HG03442 (cell line): ENCODE measurements at regions not wholly inside any gene's neighbourhood (a gene's known extent, or its start where the extent isn't known, plus 50 kb on each side); places are given as distances from the start of the nearest gene placed in this dataset.

Experiments
- ATAC-seq: cut with Tn5 transposase; IDR thresholded peaks from one replicate; pipeline ENCODE4 v1.9.1; 2021; ENCODE audit warnings: mild to moderate bottlenecking, moderate library complexity; ENCODE audit not compliant: unreplicated experiment

DNA sequence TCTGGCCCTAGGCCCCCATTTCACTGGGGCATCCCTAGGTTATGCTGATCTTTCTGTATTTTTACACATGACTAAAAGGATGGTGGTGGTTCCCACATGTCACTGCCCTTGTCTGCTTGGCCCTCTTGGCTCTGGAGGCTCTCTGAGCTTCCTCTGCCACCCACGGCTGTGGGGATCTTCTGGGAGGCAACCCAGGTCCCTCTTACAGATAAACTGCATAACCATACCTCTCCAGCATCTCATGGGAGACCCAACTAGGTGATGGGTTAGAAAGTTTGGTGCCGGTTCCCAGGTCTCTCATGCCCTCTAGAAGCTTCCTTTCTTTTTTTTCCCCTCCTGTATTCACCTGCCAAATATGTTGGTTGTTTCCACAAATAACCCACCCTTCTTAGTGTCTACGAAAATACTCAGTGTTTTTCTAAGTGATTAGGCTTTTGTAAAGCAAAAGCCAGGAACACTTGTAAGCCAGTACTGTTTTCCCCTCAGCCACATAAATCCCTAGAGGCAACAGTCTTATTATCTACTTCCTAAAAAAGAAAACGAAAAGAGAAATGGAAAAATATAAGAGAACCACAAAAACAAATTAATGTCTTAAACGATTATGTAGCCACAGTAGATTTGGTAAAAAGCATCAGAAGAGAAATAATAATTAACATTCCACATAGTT lies 71.7 kb upstream of the SMLR1 start:
- no peak for ATAC-seq

DNA sequence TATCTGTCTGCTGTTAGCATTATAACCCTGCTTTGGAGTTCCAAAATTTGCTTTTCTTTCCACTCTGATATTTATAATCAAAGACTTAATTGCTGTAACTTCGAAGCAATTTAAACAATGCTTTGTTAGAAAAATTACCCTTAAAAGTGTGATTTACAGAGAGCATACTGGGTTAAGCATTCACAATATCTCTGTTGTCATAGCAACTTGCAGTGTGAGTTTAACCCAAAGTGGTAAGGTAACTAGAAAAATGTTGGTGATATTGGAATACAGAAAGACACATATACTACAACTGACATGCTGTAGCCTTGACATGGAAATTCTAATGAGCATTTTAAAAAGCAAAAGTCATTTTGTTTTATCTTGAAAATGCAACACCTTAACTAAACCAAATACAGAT lies 70.4 kb upstream of the SMLR1 start:
- no peak for ATAC-seq

DNA sequence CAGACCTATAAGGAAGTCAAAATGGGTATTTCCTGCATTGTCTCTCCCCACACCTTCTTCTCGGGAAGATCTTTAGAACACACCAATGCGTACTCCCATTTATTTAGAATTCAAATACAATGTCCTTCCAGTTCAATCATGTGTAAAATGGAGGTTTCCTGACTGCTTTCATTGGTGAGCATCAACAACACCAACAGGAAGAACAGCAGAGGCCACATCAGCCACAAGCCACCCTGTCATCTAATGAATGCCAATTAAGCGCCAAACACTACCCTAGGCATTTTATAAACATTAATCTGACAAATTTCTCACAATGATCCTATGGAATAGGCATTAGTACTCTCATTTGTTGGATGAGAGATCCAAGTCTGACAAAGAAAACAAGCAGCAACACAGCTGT lies 68.4 kb upstream of the SMLR1 start:
- no peak for ATAC-seq

DNA sequence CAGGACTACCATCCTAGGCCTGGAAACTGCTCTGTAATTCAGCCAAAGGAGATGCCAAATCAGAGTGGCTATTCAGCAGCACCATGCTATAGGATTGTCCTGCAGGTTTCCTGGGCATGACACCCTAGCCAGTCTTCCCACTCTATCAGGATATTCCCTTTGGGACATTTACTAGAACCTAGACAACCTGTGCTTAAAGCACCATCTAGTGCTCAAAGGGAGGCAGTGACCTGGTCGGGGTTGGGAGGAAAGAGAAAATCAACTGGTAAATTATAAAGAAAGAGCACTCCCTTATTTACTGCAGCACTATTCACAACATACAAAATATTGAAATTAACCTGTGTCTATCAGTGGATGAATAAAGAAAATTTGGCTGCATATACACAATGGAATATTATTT lies 67.2 kb upstream of the SMLR1 start:
- ATAC-seq: no peak

DNA sequence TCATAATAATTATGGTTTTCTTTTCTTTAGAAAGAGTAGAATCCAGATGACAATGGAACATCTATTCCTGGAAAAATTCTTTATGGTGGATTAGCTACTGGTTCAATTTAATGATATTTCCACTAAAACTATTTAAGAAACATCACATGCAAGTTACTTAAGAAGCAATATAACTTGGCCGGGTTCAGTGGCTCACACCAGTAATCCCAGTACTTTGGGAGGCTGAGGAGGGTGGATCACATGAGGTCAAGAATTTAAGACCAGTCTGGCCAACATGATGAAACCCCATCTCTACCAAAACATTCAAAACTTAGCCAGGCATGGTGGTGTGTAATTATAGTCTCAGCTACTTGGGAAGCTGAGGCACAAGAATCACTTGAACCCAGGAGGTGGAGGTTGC lies 65.9 kb upstream of the SMLR1 start:
- no peak for ATAC-seq

DNA sequence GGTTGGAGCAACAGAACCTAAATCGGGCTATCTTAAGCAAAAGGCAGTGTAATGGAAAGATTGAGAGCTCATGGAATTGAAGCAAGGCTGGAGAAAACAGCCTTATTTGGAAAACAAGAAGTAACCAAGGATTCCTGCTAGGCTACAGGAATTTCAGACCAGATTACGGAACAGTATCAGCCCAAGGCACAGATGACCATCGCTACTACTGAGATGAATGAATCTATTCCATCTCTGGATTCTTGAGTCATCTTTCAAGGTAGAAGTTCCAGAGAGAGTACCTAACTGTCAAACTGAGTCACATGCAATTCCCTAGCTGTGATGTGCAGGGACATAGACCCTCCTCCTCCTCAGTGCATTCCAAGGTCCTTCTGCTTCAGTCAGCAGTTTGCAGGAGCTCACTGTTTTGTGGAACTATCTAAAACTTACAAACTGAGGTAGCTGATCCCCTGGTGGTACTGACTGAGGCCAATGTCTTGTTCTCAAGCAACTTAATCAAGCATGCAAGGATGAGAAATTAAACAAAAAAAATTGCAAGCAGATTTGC lies 62.0 kb upstream of the SMLR1 start:
- no peak for ATAC-seq

DNA sequence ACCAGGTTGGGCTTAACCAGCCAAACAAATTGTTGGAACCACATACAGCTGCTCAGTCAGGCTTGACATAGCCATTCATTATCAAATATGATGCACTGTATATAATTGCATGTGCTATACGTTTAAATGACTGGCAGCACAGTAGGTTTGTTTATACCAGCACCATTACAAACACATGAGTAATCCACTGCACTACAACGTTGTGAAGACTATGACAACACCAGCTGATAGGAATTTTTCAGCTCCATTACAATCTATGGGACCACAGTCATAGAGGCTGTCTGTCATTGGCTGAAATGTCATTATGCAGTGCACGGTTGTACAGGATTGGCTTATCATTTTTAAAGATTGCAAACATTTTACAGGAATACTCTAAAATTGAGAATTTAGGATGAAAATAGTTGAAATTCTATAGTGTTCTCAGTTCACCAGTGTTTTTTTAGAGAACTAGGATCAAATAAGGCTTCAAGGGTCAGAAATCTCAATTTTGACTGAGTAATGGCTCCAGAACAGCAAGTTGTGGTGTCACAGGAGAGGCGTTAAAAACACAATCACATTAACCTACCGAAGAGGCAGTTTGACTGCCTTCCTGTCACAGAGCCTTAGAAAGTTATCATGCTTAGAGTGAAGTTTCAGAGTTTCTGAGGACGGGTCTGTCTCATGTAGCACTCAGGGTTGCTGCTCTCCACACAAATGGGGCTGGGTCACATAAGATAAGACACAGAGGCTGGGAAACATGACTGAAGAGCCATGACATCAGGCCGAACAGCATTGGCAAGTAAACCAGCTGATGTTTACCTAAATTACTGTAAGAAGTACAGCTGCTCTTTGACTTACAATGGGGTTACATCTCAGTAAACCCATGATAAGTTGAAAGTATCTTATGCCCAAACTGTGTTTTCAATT lies 60.7 kb upstream of the SMLR1 start:
- no peak for ATAC-seq

DNA sequence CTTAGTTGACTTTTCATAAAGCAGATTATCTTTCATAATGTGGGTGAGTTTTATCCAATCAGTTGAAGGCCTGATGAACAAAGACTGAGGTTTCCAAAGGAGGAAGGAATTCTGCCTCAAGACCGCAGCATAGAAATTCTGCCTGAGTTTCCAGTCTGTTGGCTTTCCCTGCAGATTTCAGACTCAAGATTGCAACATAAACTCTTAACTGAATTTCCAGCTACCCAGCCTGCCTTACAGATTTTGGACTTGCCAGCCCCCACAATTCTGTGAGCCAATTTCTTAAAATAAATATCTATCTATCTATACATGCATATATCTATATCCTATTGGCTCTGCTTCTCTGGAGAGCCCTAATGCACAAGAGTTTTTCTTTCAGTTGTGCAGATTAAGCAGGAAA lies 57.3 kb upstream of the SMLR1 start:
- no peak for ATAC-seq

DNA sequence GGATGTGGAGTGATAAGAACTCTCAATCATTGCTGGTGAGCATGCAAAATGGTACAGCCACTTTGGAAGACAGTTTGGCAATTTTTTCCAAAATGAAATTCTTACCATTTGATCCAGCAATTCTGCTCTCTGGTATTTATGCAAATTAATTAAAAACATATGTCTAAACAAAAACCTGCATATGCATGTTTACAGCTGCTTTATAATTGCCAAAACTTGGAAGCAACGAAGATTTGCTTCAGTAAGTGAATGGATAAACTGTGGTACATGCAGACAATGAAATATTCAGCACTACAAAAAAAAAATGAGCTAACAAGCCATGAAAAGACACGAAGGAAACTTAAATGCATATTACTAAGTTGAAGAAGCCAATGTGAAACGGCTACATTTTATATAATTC lies 55.5 kb upstream of the SMLR1 start:
- ATAC-seq: no peak

DNA sequence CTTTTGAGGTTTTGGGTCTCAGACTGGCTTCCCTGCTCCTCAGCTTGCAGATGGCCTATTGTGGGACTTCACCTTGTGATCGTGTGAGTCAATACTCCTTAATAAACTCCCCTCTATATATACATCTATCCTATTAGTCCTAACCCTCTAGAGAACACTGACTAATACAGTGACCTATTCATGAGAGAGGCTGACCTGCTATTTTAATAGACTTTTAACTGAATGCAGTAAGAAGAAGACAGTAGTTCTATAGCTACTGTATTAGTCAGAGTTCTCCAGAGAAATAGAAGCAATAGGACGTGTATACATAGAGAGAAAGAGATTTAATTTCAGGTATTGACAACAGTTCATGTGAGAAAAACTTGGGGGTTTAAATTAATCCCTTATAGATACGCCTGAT lies 53.3 kb upstream of the SMLR1 start:
- ATAC-seq: no peak

DNA sequence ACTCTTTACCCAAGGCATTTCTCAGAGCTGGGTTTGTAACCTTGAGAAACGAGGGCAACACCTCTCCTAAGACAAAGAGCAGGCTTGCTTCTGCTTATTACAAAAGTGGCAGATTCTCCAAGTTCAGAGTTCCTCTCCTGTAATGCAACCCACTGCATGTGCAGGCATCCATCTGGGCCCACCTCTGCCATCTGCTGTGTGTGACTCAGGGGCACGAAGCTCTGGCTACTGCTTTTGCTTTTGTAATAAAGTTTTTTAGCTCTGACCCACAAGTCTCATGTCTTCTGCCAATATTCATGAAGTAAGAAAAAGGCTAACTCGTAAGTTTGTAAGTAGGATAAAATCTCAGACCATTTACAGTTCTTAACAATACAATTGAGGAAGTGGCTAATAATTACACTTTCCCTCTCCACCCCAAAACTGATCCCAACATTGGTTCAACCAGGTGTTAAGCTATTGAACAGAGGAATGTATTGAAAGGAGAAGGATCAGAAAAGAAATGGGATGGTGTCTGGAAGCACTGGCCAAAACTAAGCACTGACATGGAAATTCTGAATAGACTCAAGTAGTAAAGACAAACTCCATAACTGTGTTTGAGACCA lies 51.7 kb upstream of the SMLR1 start:
- ATAC-seq: no peak

DNA sequence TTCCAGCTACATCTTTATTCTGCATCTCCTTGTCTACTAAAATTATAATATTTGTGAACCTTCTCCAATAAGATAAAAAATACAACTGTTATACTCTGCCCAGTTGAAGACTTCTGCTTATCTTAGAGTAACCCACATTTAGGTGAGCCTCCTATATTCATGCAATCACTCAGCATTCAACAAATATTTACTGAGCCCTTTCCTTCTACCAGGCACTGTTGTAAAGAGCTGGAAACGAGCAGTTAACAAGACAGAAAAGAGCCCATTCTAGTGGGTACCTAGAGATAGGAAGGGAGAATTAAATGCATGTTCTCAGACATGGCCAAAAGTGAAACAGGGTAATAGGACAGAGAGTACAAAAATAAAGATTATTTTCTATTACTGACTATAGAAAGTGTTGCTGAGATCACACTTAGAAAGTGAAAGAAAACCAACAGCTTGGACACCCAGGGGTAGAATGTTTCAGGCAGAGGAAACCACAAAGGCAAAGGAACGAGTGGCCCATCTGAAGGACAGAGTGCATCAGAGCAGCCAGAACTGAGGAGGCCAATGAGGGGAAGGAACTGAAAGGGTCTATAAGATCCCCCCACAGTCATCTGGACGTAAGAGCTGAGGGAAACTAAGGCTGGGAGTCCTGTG lies 50.8 kb upstream of the SMLR1 start:
- ATAC-seq: peak; percentile 93
